Neural progenitor cell (in vitro differentiated cells): ENCODE measurements at regions not wholly inside any gene's neighbourhood (a gene's known extent, or its start where the extent isn't known, plus 50 kb on each side); places are given as distances from the start of the nearest gene placed in this dataset.

Experiments
- DNase-seq: peaks from one replicate; pipeline ENCODE4 v3.0.0-alpha.2; 2016; ENCODE audit warnings: low spot score
- H2AFZ ChIP-seq: fragments of 200-600 bp; sonication (generic); replicated peaks from 2 replicates; pipeline ENCODE4 v1.6.1; 2016; ENCODE audit warnings: antibody characterized with exemption
- H3F3A ChIP-seq: fragments of 200-600 bp; sonication (generic); 2 replicates; pipeline ENCODE4 v1.6.1; 2016; ENCODE audit warnings: antibody characterized with exemption, low read depth
- H3K27ac ChIP-seq: fragments of 200-600 bp; sonication (generic); 2 replicates; pipeline ENCODE4 v1.5.1; 2016; ENCODE audit warnings: mild to moderate bottlenecking
- H3K27me3 ChIP-seq: fragments of 200-600 bp; sonication (generic); 2 replicates; pipeline ENCODE4 v1.6.1; 2016; ENCODE audit warnings: mild to moderate bottlenecking, moderate library complexity
- H3K36me3 ChIP-seq: fragments of 200-600 bp; sonication (generic); 2 replicates; pipeline ENCODE4 v1.5.1; 2016
- H3K4me1 ChIP-seq: fragments of 200-600 bp; sonication (generic); 2 replicates; pipeline ENCODE4 v1.6.1; 2016; ENCODE audit warnings: mixed run types
- H3K4me2 ChIP-seq: fragments of 200-600 bp; sonication (generic); 2 replicates; pipeline ENCODE4 v1.6.1; 2016
- H3K4me3 ChIP-seq: fragments of 200-600 bp; sonication (generic); 2 replicates; pipeline ENCODE4 v1.5.1; 2016
- H3K79me2 ChIP-seq: fragments of 200-600 bp; sonication (generic); 2 replicates; pipeline ENCODE4 v1.6.1; 2016; ENCODE audit warnings: low read depth
- H3K9ac ChIP-seq: fragments of 200-600 bp; sonication (generic); 2 replicates; pipeline ENCODE4 v1.6.1; 2016
- H3K9me3 ChIP-seq: fragments of 200-600 bp; sonication (generic); 2 replicates; pipeline ENCODE4 v1.5.1; 2016; ENCODE audit warnings: low read depth
- H4K20me1 ChIP-seq: fragments of 200-600 bp; sonication (generic); 2 replicates; pipeline ENCODE4 v1.6.1; 2016; ENCODE audit warnings: low read depth
- H3K27ac Mint-ChIP-seq: 3 replicates; pipeline ENCODE4 v1.8.0; 2021; ENCODE audit warnings: mixed read lengths
- H3K27me3 Mint-ChIP-seq: 2 replicates; pipeline ENCODE4 v1.8.0; 2022; ENCODE audit warnings: low read depth, mild to moderate bottlenecking, inconsistent platforms, moderate library complexity, mixed read lengths; ENCODE audit not compliant: insufficient read depth
- H3K36me3 Mint-ChIP-seq: 3 replicates; pipeline ENCODE4 v1.8.0; 2021; ENCODE audit warnings: mixed read lengths
- H3K4me1 Mint-ChIP-seq: 3 replicates; pipeline ENCODE4 v1.8.0; 2021; ENCODE audit warnings: mixed read lengths
- H3K4me3 Mint-ChIP-seq: 3 replicates; pipeline ENCODE4 v1.8.0; 2021; ENCODE audit warnings: mild to moderate bottlenecking, moderate library complexity, mixed read lengths
- H3K9me3 Mint-ChIP-seq: 3 replicates; pipeline ENCODE4 v1.8.0; 2020; ENCODE audit warnings: mixed read lengths
- EZH2 ChIP-seq: fragments of 200-600 bp; sonication (generic); IDR thresholded peaks from 2 replicates; pipeline ENCODE4 v1.6.1; 2017; ENCODE audit warnings: antibody characterized with exemption, mild to moderate bottlenecking, moderate library complexity
- EZH2phosphoT487 ChIP-seq: fragments of 200-600 bp; sonication (generic); IDR thresholded peaks from 2 replicates; pipeline ENCODE4 v1.6.1; 2017; ENCODE audit warnings: antibody characterized with exemption
- TF ChIP-seq, protein P1 (sequence below): fragments of 200-600 bp; sonication (generic); IDR thresholded peaks from 2 replicates; pipeline ENCODE4 v1.5.1; 2017; ENCODE audit warnings: antibody characterized with exemption, mild to moderate bottlenecking

DNA sequence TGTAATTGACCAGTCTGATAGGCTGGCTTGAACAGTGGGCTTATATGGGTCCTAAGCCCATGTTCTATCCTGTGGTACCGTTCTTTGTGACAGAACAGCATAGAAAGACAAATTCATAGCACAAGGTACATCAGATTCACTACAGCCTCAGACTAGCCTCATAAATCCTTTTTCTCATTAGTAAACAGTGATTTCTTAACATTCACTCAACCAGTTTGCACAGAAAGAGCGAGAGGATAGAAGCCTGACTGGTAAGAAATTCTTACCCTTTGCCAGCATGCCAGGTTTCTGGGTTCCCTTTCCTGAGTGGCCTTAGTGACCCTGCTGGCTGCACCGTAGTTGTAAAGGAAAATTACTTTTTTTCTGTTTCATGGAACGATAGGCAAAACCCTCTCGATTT is 412.1 kb downstream of the SH2D4B start:
- TF ChIP-seq, protein P1, sequence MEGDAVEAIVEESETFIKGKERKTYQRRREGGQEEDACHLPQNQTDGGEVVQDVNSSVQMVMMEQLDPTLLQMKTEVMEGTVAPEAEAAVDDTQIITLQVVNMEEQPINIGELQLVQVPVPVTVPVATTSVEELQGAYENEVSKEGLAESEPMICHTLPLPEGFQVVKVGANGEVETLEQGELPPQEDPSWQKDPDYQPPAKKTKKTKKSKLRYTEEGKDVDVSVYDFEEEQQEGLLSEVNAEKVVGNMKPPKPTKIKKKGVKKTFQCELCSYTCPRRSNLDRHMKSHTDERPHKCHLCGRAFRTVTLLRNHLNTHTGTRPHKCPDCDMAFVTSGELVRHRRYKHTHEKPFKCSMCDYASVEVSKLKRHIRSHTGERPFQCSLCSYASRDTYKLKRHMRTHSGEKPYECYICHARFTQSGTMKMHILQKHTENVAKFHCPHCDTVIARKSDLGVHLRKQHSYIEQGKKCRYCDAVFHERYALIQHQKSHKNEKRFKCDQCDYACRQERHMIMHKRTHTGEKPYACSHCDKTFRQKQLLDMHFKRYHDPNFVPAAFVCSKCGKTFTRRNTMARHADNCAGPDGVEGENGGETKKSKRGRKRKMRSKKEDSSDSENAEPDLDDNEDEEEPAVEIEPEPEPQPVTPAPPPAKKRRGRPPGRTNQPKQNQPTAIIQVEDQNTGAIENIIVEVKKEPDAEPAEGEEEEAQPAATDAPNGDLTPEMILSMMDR, result no peak
- TF ChIP-seq EZH2phosphoT487 (no peak), EZH2 (no peak)
- H2AFZ ChIP-seq, result no peak overlapping the region
- H3F3A ChIP-seq, result no peaks in the 10 kb centered on the region

DNA sequence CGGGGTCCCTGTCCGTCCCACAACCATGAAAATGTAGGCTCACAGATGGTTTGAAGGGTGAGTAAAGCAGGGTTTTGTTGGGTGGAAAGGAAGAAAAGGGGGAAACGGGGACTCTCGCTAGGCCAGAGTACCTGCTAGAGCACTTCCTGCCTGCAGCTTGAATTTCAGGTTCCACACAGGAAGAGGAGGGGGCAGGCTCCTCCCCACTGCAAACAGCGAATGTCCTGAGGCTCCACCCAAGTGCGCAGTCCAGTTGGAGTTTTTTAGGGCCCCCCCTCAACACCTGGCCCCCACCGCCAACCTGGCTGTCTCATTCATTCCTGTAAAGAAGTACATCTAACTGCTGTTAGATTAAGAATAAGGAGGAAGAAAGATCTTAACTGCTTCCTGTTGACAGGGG is 414.7 kb downstream of the SH2D4B start:
- Histone ChIP-seq H3K9ac (no peak overlapping the region), H4K20me1 (no peaks in the 10 kb centered on the region), H3F3A (no peaks in the 10 kb centered on the region), H3K36me3 (no peaks in the 10 kb centered on the region), H3K27ac (no peak overlapping the region), H3K79me2 (no peaks in the 10 kb centered on the region), H3K27me3 (no peaks in the 10 kb centered on the region), H3K4me2 (no peak overlapping the region), H3K9me3 (no peaks in the 10 kb centered on the region), H2AFZ (no peak overlapping the region), H3K4me1 (peaks cover 3% of the 10 kb centered on the region), H3K4me3 (no peak overlapping the region)
- DNase-seq, result no peak
- Mint-ChIP-seq H3K27me3 (peaks cover 4% of the 10 kb centered on the region), H3K36me3 (no peaks in the 10 kb centered on the region), H3K4me1 (peaks cover 7% of the 10 kb centered on the region), H3K4me3 (no peak overlapping the region), H3K9me3 (no peaks in the 10 kb centered on the region), H3K27ac (no peak overlapping the region)
- no peak for TF ChIP-seq EZH2phosphoT487
- TF ChIP-seq EZH2, result no peak
- TF ChIP-seq, protein P1, result no peak

More for the DNA sequence above, 412.1 kb downstream of the SH2D4B start:
- no peaks in the 10 kb centered on the region for H3K79me2 ChIP-seq
- H3K4me1 Mint-ChIP-seq, result peaks cover 13% of the 10 kb centered on the region
- peaks cover 4% of the 10 kb centered on the region for H3K27me3 Mint-ChIP-seq
- no peaks in the 10 kb centered on the region for H3K4me1 ChIP-seq
- no peak overlapping the region for H3K27ac Mint-ChIP-seq
- no peaks in the 10 kb centered on the region for H3K27me3 ChIP-seq
- no peak overlapping the region for H3K4me2 ChIP-seq
- H3K9me3 Mint-ChIP-seq, result no peaks in the 10 kb centered on the region
- no peaks in the 10 kb centered on the region for H4K20me1 ChIP-seq
- no peak overlapping the region for H3K4me3 ChIP-seq
- no peaks in the 10 kb centered on the region for H3K36me3 Mint-ChIP-seq
- no peak overlapping the region for H3K27ac ChIP-seq
- H3K9ac ChIP-seq, result no peak overlapping the region
- H3K4me3 Mint-ChIP-seq, result no peak overlapping the region
- no peak for DNase-seq
- no peaks in the 10 kb centered on the region for H3K36me3 ChIP-seq
- H3K9me3 ChIP-seq, result no peaks in the 10 kb centered on the region

DNA sequence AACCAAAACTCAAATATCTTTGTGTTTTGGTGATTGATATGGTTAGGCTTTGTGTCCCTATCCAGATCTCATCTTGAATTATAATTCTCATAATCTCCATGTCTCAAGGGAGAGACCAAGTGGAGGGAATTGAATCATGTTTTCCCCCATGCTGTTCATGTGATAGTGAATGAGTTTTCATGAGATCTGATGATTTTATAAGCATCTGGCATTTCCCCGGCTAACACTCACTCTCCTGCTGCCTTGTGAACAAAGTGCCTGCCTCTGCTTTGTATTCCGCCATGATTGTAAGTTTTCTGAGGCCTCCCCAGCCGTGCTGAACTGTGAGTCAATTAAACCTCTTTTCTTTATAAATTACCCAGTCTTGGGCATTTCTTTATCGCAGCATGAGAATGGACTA is 419.5 kb downstream of the SH2D4B start:
- H3F3A ChIP-seq, result no peaks in the 10 kb centered on the region
- H2AFZ ChIP-seq, result peak overlapping the region; percentile 81
- no peak overlapping the region for H3K4me2 ChIP-seq
- no peak overlapping the region for H3K4me3 ChIP-seq
- H3K4me1 ChIP-seq, result peaks cover 4% of the 10 kb centered on the region
- no peaks in the 10 kb centered on the region for H3K9me3 ChIP-seq
- no peaks in the 10 kb centered on the region for H3K27me3 ChIP-seq
- H3K36me3 Mint-ChIP-seq, result no peaks in the 10 kb centered on the region
- no peaks in the 10 kb centered on the region for H3K9me3 Mint-ChIP-seq
- no peak overlapping the region for H3K27ac Mint-ChIP-seq
- H3K27ac ChIP-seq, result no peak overlapping the region
- H3K79me2 ChIP-seq, result no peaks in the 10 kb centered on the region
- no peak overlapping the region for H3K4me3 Mint-ChIP-seq
- H3K27me3 Mint-ChIP-seq, result no peaks in the 10 kb centered on the region
- H3K36me3 ChIP-seq, result no peaks in the 10 kb centered on the region
- no peak overlapping the region for H3K9ac ChIP-seq
- peak; percentile 6 for DNase-seq
- TF ChIP-seq, protein P1, result no peak
- TF ChIP-seq EZH2, result no peak
- TF ChIP-seq EZH2phosphoT487, result no peak
- no peaks in the 10 kb centered on the region for H3K4me1 Mint-ChIP-seq
- no peaks in the 10 kb centered on the region for H4K20me1 ChIP-seq
